ENCODE measurements at regions not wholly inside any gene's neighbourhood (a gene's known extent, or its start where the extent isn't known, plus 50 kb on each side); places are given as distances from the start of the nearest gene placed in this dataset.

GRCh38 chr1:38524025-38524641 lies 335.4 kb downstream of the RRAGC start:
- Mint-ChIP-seq H3K9me3 (peaks cover 5% of the 10 kb centered on the region), H3K27ac (no peak overlapping the region), H3K36me3 (ENCODE audit: low read depth) (peaks cover 2% of the 10 kb centered on the region), H3K27me3 (peaks cover 23% of the 10 kb centered on the region), H3K4me3 (no peak overlapping the region), H3K4me1 (peaks cover 18% of the 10 kb centered on the region)
- ChIA-PET POLR2A (no interaction called here), CTCF (no interaction called here)
- DNase-seq = no peak

GRCh38 chr1:38523568-38523939 lies 336.0 kb downstream of the RRAGC start:
- peaks cover 24% of the 10 kb centered on the region for H3K27me3 Mint-ChIP-seq
- POLR2A ChIA-PET = no interaction called here
- CTCF ChIA-PET = no interaction called here
- H3K27ac Mint-ChIP-seq = no peak overlapping the region
- peaks cover 2% of the 10 kb centered on the region for H3K36me3 Mint-ChIP-seq (ENCODE audit: low read depth)
- H3K4me3 Mint-ChIP-seq = no peak overlapping the region
- peaks cover 3% of the 10 kb centered on the region for H3K9me3 Mint-ChIP-seq
- no peak for DNase-seq
- H3K4me1 Mint-ChIP-seq = peaks cover 18% of the 10 kb centered on the region

- H3K27ac Mint-ChIP-seq = no peak overlapping the region
- no peaks in the 10 kb centered on the region for H3K9me3 Mint-ChIP-seq
- POLR2A ChIA-PET = no interaction called here
- CTCF ChIA-PET = no interaction called here
- H3K4me3 Mint-ChIP-seq = no peak overlapping the region
- H3K4me1 Mint-ChIP-seq = peaks cover 15% of the 10 kb centered on the region
- H3K36me3 Mint-ChIP-seq (ENCODE audit: low read depth) = peaks cover 2% of the 10 kb centered on the region
- H3K27me3 Mint-ChIP-seq = peaks cover 24% of the 10 kb centered on the region
- no peak for DNase-seq
Observed at GRCh38 chr1:38522915-38523567, 336.5 kb downstream of the RRAGC start.

GRCh38 chr1:38516560-38516959 lies 343.0 kb downstream of the RRAGC start:
- POLR2A ChIA-PET = no interaction called here
- peaks cover 13% of the 10 kb centered on the region for H3K27me3 Mint-ChIP-seq
- no peaks in the 10 kb centered on the region for H3K9me3 Mint-ChIP-seq
- no peak for DNase-seq
- H3K36me3 Mint-ChIP-seq (ENCODE audit: low read depth) = no peaks in the 10 kb centered on the region
- no peak overlapping the region for H3K4me3 Mint-ChIP-seq
- H3K4me1 Mint-ChIP-seq = no peaks in the 10 kb centered on the region
- CTCF ChIA-PET = no interaction called here
- H3K27ac Mint-ChIP-seq = no peak overlapping the region

GRCh38 chr1:38512789-38513188 lies 346.8 kb downstream of the RRAGC start:
- H3K36me3 Mint-ChIP-seq (ENCODE audit: low read depth) = no peaks in the 10 kb centered on the region
- POLR2A ChIA-PET = no interaction called here
- H3K4me3 Mint-ChIP-seq = no peak overlapping the region
- no peaks in the 10 kb centered on the region for H3K4me1 Mint-ChIP-seq
- no peak overlapping the region for H3K27ac Mint-ChIP-seq
- CTCF ChIA-PET = no interaction called here
- DNase-seq = no peak
- no peaks in the 10 kb centered on the region for H3K9me3 Mint-ChIP-seq
- H3K27me3 Mint-ChIP-seq = peaks cover 28% of the 10 kb centered on the region

DNA sequence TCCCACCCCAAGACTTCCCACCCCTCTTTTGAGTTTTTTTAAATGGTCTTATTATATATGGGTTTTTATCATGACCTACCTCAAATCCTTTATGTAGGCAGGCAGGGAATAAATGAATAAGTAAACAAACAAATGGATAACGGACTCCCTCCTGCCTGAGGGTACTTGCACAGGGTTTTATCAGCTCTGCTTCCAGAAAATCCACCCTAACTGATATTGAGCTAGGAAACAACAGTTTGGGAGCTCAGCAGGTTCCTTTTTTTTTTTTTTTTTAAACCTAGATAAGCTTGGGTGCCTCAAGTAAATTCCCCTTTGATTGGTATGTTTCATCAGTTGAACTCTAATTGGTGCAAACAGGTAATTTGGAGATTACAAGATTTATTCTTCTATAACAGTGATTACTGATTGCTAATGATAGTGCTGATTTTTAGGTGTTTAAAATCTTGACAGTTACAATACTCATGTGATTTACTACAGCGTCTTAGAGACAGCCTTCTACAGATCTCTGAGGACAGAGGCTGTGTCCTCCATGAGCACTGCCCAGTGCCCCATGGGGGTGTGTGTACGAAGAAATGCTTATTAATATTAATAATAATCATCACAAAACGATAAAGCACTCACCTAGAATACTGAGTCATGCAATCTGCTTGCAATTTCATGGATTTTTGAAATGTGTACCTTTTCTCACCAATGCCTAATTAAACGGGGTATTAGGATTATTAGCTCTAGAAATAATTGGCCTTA lies 347.4 kb downstream of the RRAGC start:
- Mint-ChIP-seq H3K36me3 (ENCODE audit: low read depth) (no peaks in the 10 kb centered on the region), H3K4me3 (no peak overlapping the region), H3K9me3 (no peaks in the 10 kb centered on the region), H3K27me3 (peaks cover 28% of the 10 kb centered on the region), H3K4me1 (no peaks in the 10 kb centered on the region), H3K27ac (no peak overlapping the region)
- DNase-seq = no peak
- ChIA-PET POLR2A (interaction anchor here (0.5 kb wide), 1 partner anchor 21 kb away, joined by 4 read pairs; no protein-coding TSS in a partner anchor), CTCF (interaction anchor here (0.7 kb wide), 1 partner anchor 501 kb away, joined by 3 read pairs; no protein-coding TSS in a partner anchor)

GRCh38 chr1:38508232-38508631 lies 351.3 kb downstream of the RRAGC start:
- H3K4me1 Mint-ChIP-seq = peaks cover 2% of the 10 kb centered on the region
- no peak for DNase-seq
- H3K27me3 Mint-ChIP-seq = peaks cover 51% of the 10 kb centered on the region
- H3K36me3 Mint-ChIP-seq (ENCODE audit: low read depth) = no peaks in the 10 kb centered on the region
- CTCF ChIA-PET = no interaction called here
- H3K4me3 Mint-ChIP-seq = no peak overlapping the region
- POLR2A ChIA-PET = no interaction called here
- no peak overlapping the region for H3K27ac Mint-ChIP-seq
- H3K9me3 Mint-ChIP-seq = no peaks in the 10 kb centered on the region

- no peaks in the 10 kb centered on the region for H3K36me3 Mint-ChIP-seq (ENCODE audit: low read depth)
- peaks cover 49% of the 10 kb centered on the region for H3K27me3 Mint-ChIP-seq
- ChIA-PET POLR2A (no interaction called here), CTCF (interaction anchor here (0.7 kb wide), 1 partner anchor 38 kb away, joined by 3 read pairs; no protein-coding TSS in a partner anchor)
- no peaks in the 10 kb centered on the region for H3K9me3 Mint-ChIP-seq
- DNase-seq = no peak
- no peak overlapping the region for H3K27ac Mint-ChIP-seq
- H3K4me3 Mint-ChIP-seq = no peak overlapping the region
- peaks cover 2% of the 10 kb centered on the region for H3K4me1 Mint-ChIP-seq
Observed at GRCh38 chr1:38507563-38507962, 352.0 kb downstream of the RRAGC start.

DNA sequence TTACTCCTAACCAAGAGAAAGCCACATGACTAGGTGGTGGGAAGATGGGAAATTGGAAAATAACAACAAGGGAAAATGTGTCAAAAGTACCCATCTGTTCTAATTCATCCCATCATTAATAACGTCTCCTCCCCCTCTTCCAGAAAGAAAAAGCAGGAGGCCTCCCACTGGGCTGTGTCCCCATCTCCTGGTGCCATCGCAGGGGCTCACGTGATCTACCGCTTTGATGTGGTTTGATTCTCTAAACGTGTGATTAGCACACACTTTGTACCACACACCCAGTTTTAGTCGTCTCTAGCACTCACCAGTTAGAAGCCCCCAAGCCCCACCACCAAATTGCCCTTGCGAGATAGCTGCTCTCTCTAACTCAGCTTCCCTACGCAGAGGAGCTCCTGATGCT lies 353.6 kb downstream of the RRAGC start:
- ChIA-PET POLR2A (no interaction called here), CTCF (no interaction called here)
- Mint-ChIP-seq H3K27ac (no peak overlapping the region), H3K36me3 (ENCODE audit: low read depth) (no peaks in the 10 kb centered on the region), H3K4me1 (peaks cover 2% of the 10 kb centered on the region), H3K4me3 (no peak overlapping the region), H3K9me3 (no peaks in the 10 kb centered on the region), H3K27me3 (peaks cover 54% of the 10 kb centered on the region)
- DNase-seq = no peak

DNA sequence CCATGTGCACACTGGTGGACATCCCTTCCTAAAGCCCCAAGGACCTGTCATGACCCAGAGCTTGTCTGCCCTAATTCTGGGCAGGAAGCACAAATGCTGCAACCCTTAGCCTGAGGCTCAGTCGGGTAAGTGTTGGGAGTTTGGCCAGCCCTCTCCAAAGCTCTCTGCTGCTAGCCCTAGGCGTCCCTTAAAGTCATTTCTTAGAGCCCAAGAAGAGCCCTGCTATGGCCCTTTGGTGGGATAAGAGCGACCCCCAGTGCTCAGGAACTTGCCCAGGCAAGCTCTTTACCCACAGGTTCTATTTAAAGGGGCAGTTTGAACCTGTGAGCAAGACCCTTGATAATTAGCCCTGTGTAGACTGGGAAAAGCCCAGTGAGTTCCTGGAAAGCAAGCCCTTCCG lies 356.8 kb downstream of the RRAGC start:
- H3K27me3 Mint-ChIP-seq = peaks cover 36% of the 10 kb centered on the region
- CTCF ChIA-PET = no interaction called here

GRCh38 chr1:38500891-38501290 lies 358.7 kb downstream of the RRAGC start:
- Mint-ChIP-seq H3K9me3 (no peaks in the 10 kb centered on the region), H3K27me3 (peaks cover 42% of the 10 kb centered on the region), H3K4me3 (no peak overlapping the region), H3K4me1 (peaks cover 10% of the 10 kb centered on the region), H3K27ac (no peak overlapping the region), H3K36me3 (ENCODE audit: low read depth) (no peaks in the 10 kb centered on the region)
- ChIA-PET CTCF (no interaction called here), POLR2A (no interaction called here)
- DNase-seq = no peak

More for the DNA sequence above, 356.8 kb downstream of the RRAGC start:
- no peak for DNase-seq
- no peaks in the 10 kb centered on the region for H3K9me3 Mint-ChIP-seq
- H3K4me1 Mint-ChIP-seq = peaks cover 12% of the 10 kb centered on the region
- H3K27ac Mint-ChIP-seq = no peak overlapping the region
- H3K4me3 Mint-ChIP-seq = no peak overlapping the region
- no peaks in the 10 kb centered on the region for H3K36me3 Mint-ChIP-seq (ENCODE audit: low read depth)
- POLR2A ChIA-PET = no interaction called here

DNA sequence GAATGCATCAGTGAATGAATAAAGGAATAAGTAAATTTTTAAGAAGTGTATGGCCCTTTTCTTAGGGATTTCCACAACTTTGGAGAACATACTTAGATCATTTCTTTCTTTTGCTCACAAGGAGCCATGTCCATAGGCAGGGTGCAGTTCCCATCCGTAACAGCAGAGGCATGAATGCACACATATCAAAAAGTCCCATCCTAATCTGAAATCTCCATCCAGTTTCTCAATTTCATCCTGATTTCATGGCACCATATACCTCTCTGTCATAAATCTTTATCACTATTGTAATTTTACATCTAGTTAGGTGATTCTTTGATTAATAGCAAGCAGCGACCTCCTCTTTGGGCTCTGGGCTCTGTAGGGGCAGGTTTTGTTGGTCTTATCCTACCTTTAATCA lies 359.2 kb downstream of the RRAGC start:
- Mint-ChIP-seq H3K27me3 (peaks cover 42% of the 10 kb centered on the region), H3K4me3 (no peak overlapping the region), H3K27ac (no peak overlapping the region), H3K4me1 (peaks cover 10% of the 10 kb centered on the region), H3K36me3 (ENCODE audit: low read depth) (no peaks in the 10 kb centered on the region), H3K9me3 (no peaks in the 10 kb centered on the region)
- ChIA-PET CTCF (no interaction called here), POLR2A (no interaction called here)
- DNase-seq = no peak

DNA sequence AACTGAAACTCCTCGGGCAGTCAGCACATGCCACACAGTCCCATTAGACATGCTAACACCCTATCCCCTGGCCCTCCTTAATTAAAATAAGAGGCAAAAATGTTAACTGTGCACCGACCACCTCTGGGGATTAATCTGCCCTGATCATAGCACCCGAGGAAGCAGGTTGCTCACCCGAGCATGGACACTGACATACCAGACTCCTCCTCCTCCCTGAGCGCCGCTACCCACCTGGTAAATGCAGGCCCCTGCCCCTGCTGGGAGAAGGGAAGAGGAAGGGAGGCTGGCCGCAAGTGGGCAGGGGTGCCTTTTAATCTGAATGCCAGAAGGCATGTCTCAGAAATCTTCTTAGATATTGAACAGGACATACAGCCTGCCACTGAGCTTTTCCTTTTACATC lies 360.9 kb downstream of the RRAGC start:
- Mint-ChIP-seq H3K4me3 (no peak overlapping the region), H3K4me1 (peaks cover 10% of the 10 kb centered on the region), H3K27ac (no peak overlapping the region), H3K9me3 (no peaks in the 10 kb centered on the region), H3K36me3 (ENCODE audit: low read depth) (no peaks in the 10 kb centered on the region), H3K27me3 (peaks cover 31% of the 10 kb centered on the region)
- POLR2A ChIA-PET = no interaction called here
- CTCF ChIA-PET = no interaction called here
- no peak for DNase-seq

Measured in activated CD4-positive, alpha-beta T cell treated with anti-CD3 and anti-CD28 coated beads, Interleukin-2, amount 10 ng/mL, durations not matched to agents 7 days and 5 days (primary cell).